H1 (cell line): ENCODE measurements at regions not wholly inside any gene's neighbourhood (a gene's known extent, or its start where the extent isn't known, plus 50 kb on each side); places are given as distances from the start of the nearest gene placed in this dataset.

Experiments
- CREB1 ChIP-seq: IDR thresholded peaks from 2 replicates; pipeline ENCODE4 v1.6.1; 2012; ENCODE audit warnings: inconsistent platforms
- EGR1 ChIP-seq: IDR thresholded peaks from 2 replicates; pipeline ENCODE4 v1.6.1; 2011; ENCODE audit warnings: low read depth, low read length, borderline replicate concordance
- MAFK ChIP-seq: IDR thresholded peaks from 2 replicates; pipeline ENCODE4 v1.6.1; 2012; ENCODE audit warnings: low read depth, mild to moderate bottlenecking, improper control_type of control experiment, low read length
- SAP30 ChIP-seq: fragments of 300-600 bp; sonication (generic); IDR thresholded peaks from 2 replicates; pipeline ENCODE4 v1.7.1; 2012; ENCODE audit warnings: low read length, moderate library complexity, mild to moderate bottlenecking, inconsistent platforms; ENCODE audit not compliant: insufficient read depth, insufficient replicate concordance
- TAF1 ChIP-seq: IDR thresholded peaks from 2 replicates; pipeline ENCODE4 v1.6.1; 2011; ENCODE audit warnings: mild to moderate bottlenecking, low read depth, low read length
- TAF7 ChIP-seq: optimal IDR thresholded peaks from 2 replicates; pipeline ENCODE3; 2011; ENCODE audit warnings: low read depth, mild to moderate bottlenecking, inconsistent platforms, low read length, moderate library complexity, borderline replicate concordance
- TF ChIP-seq, protein P1 (sequence below): IDR thresholded peaks from 2 replicates; pipeline ENCODE4 v1.6.1; 2012; ENCODE audit warnings: inconsistent platforms
- TF ChIP-seq, protein P2 (sequence below): IDR thresholded peaks from 2 replicates; pipeline ENCODE4 v1.6.1; 2011; ENCODE audit warnings: low read length, improper control_type of control experiment

DNA sequence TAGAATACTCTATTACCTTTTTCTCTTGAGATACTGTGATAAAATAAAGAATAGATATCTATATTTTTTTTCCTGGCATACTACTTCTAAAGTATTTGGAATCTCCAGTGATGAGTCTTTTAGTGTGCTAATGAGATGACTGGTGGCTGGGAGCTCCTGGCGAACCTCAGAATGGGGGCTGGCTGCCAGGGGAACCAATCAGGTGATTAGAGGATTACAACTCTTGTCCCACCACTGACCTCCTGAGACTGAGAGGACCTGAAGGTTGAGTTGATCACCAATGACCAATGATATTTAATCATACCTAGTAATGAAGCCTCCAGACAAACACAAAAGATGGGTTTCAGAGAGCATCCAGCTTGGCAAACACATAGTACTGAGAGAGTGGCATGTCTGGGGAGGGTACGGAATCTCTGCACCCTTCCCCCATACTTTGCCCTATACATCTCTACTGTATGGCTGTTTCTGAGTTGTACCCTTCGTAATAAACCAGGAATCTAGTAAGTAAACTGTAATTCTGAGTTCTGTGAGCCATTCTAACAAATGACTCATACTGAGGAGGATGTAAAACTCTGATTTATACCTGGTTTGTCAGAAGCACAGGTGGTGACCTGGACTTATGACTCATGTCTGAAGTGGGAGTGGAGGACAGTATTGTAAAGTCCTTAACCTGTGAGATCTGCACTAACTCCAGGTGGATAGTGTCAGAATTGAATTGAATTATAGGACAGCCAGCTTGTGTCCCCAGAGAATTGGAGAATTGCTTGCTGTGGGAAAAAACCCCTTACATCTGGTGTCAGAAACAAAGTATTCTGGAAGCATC lies 325.3 kb upstream of the LRRC4C start (continued):
- TF ChIP-seq MAFK (no peak), TAF7 (no peak), TAF1 (no peak), EGR1 (no peak), CREB1 (no peak), SAP30 (no peak)
- TF ChIP-seq, protein P1, sequence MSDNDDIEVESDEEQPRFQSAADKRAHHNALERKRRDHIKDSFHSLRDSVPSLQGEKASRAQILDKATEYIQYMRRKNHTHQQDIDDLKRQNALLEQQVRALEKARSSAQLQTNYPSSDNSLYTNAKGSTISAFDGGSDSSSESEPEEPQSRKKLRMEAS: no peak
- TF ChIP-seq, protein P2, sequence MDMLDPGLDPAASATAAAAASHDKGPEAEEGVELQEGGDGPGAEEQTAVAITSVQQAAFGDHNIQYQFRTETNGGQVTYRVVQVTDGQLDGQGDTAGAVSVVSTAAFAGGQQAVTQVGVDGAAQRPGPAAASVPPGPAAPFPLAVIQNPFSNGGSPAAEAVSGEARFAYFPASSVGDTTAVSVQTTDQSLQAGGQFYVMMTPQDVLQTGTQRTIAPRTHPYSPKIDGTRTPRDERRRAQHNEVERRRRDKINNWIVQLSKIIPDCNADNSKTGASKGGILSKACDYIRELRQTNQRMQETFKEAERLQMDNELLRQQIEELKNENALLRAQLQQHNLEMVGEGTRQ: no peak
